HUES48 (cell line): ENCODE measurements at regions not wholly inside any gene's neighbourhood (a gene's known extent, or its start where the extent isn't known, plus 50 kb on each side); places are given as distances from the start of the nearest gene placed in this dataset.

Experiments
- H3K27ac ChIP-seq: one replicate; pipeline ENCODE4 v1.7.0; 2013; ENCODE audit warnings: low read depth, low read length, inconsistent platforms
- H3K27me3 ChIP-seq: 2 replicates; pipeline ENCODE4 v1.6.1; 2013; ENCODE audit warnings: mild to moderate bottlenecking, low read length; ENCODE audit not compliant: control insufficient read depth, insufficient read depth
- H3K36me3 ChIP-seq: 2 replicates; pipeline ENCODE4 v1.6.1; 2013; ENCODE audit warnings: low read length; ENCODE audit not compliant: control insufficient read depth, insufficient read depth
- H3K4me1 ChIP-seq: 2 replicates; pipeline ENCODE4 v1.6.1; 2013; ENCODE audit warnings: mild to moderate bottlenecking, low read length; ENCODE audit not compliant: control insufficient read depth, insufficient read depth
- H3K4me3 ChIP-seq: 2 replicates; pipeline ENCODE4 v1.5.1; 2013; ENCODE audit warnings: mild to moderate bottlenecking, low read depth, low read length
- H3K9ac ChIP-seq: 2 replicates; pipeline ENCODE4 v1.6.1; 2013; ENCODE audit warnings: mild to moderate bottlenecking, low read depth, low read length, moderate library complexity
- H3K9me3 ChIP-seq: 2 replicates; pipeline ENCODE4 v1.6.1; 2013; ENCODE audit warnings: low read length; ENCODE audit not compliant: control insufficient read depth, insufficient read depth

GRCh38 chr3:145754605-145755289 is 406.2 kb downstream of the PLOD2 start:
- Histone ChIP-seq H3K27me3 (no peaks in the 10 kb centered on the region), H3K27ac (no peak overlapping the region), H3K36me3 (no peaks in the 10 kb centered on the region), H3K9ac (no peak overlapping the region), H3K9me3 (no peaks in the 10 kb centered on the region), H3K4me1 (no peaks in the 10 kb centered on the region), H3K4me3 (no peak overlapping the region)

- H3K4me3 ChIP-seq, result no peak overlapping the region
- no peaks in the 10 kb centered on the region for H3K9me3 ChIP-seq
- H3K4me1 ChIP-seq, result no peaks in the 10 kb centered on the region
- H3K9ac ChIP-seq, result no peak overlapping the region
- H3K27me3 ChIP-seq, result no peaks in the 10 kb centered on the region
- no peak overlapping the region for H3K27ac ChIP-seq
- H3K36me3 ChIP-seq, result no peaks in the 10 kb centered on the region
Measured at GRCh38 chr3:145760036-145760435, 400.9 kb downstream of the PLOD2 start.

GRCh38 chr3:145767909-145768308 is 393.1 kb downstream of the PLOD2 start:
- no peaks in the 10 kb centered on the region for H3K4me1 ChIP-seq
- H3K9ac ChIP-seq, result no peak overlapping the region
- H3K9me3 ChIP-seq, result no peaks in the 10 kb centered on the region
- no peak overlapping the region for H3K27ac ChIP-seq
- H3K4me3 ChIP-seq, result no peak overlapping the region
- H3K27me3 ChIP-seq, result no peaks in the 10 kb centered on the region
- H3K36me3 ChIP-seq, result no peaks in the 10 kb centered on the region

- H3K9me3 ChIP-seq, result no peaks in the 10 kb centered on the region
- no peak overlapping the region for H3K9ac ChIP-seq
- H3K27ac ChIP-seq, result no peak overlapping the region
- H3K27me3 ChIP-seq, result no peaks in the 10 kb centered on the region
- H3K4me3 ChIP-seq, result no peak overlapping the region
- no peaks in the 10 kb centered on the region for H3K4me1 ChIP-seq
- H3K36me3 ChIP-seq, result no peaks in the 10 kb centered on the region
Measured at GRCh38 chr3:145776782-145777408, 384.1 kb downstream of the PLOD2 start.

GRCh38 chr3:145780301-145780700 is 380.7 kb downstream of the PLOD2 start:
- H3K27me3 ChIP-seq, result no peaks in the 10 kb centered on the region
- no peak overlapping the region for H3K9ac ChIP-seq
- no peak overlapping the region for H3K27ac ChIP-seq
- no peaks in the 10 kb centered on the region for H3K4me1 ChIP-seq
- no peak overlapping the region for H3K4me3 ChIP-seq
- H3K36me3 ChIP-seq, result no peaks in the 10 kb centered on the region
- H3K9me3 ChIP-seq, result no peaks in the 10 kb centered on the region

- H3K36me3 ChIP-seq, result no peaks in the 10 kb centered on the region
- no peaks in the 10 kb centered on the region for H3K9me3 ChIP-seq
- H3K27me3 ChIP-seq, result no peaks in the 10 kb centered on the region
- H3K4me1 ChIP-seq, result no peaks in the 10 kb centered on the region
- H3K4me3 ChIP-seq, result no peak overlapping the region
- H3K27ac ChIP-seq, result no peak overlapping the region
- no peak overlapping the region for H3K9ac ChIP-seq
Measured at GRCh38 chr3:145785668-145786067, 375.3 kb downstream of the PLOD2 start.

- Histone ChIP-seq H3K27me3 (no peaks in the 10 kb centered on the region), H3K9me3 (peaks cover 3% of the 10 kb centered on the region; the same call in 1 of the 2 replicates), H3K36me3 (no peaks in the 10 kb centered on the region)
Measured at GRCh38 chr3:145798007-145798406, 363.0 kb downstream of the PLOD2 start.

GRCh38 chr3:145798696-145799537 is 362.1 kb downstream of the PLOD2 start:
- H3K27me3 ChIP-seq, result no peaks in the 10 kb centered on the region
- no peak overlapping the region for H3K4me3 ChIP-seq
- H3K4me1 ChIP-seq, result peaks cover 35% of the 10 kb centered on the region
- H3K36me3 ChIP-seq, result no peaks in the 10 kb centered on the region
- H3K9ac ChIP-seq, result no peak overlapping the region
- peaks cover 3% of the 10 kb centered on the region; the same call in 1 of the 2 replicates for H3K9me3 ChIP-seq
- H3K27ac ChIP-seq, result peak overlapping the region; percentile 29

More at GRCh38 chr3:145798007-145798406, 363.0 kb downstream of the PLOD2 start:
- H3K9ac ChIP-seq, result no peak overlapping the region
- no peak overlapping the region for H3K4me3 ChIP-seq
- no peak overlapping the region for H3K27ac ChIP-seq
- peaks cover 35% of the 10 kb centered on the region for H3K4me1 ChIP-seq

DNA sequence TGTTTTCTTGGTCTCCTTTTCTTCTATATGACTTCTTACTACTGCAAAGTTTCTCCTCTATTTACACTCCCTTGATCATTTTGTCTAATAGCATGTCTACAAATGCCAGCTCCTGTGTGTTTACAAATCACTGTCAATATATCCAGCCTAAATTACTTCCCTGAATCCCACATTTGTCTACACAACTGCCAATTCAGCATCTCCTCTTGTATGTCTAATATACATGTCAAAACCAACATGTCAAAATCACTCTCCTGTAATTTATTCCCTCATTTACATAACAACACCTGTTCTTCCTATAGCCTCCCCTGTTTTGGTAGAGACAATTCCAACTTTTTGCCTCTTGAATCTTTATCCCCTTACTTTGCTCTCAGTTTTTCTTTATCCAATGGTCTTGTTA is 359.3 kb downstream of the PLOD2 start:
- no peaks in the 10 kb centered on the region for H3K36me3 ChIP-seq
- no peaks in the 10 kb centered on the region for H3K27me3 ChIP-seq
- no peak overlapping the region for H3K4me3 ChIP-seq
- no peak overlapping the region for H3K9ac ChIP-seq
- no peaks in the 10 kb centered on the region for H3K9me3 ChIP-seq
- no peak overlapping the region for H3K27ac ChIP-seq
- peaks cover 35% of the 10 kb centered on the region for H3K4me1 ChIP-seq

DNA sequence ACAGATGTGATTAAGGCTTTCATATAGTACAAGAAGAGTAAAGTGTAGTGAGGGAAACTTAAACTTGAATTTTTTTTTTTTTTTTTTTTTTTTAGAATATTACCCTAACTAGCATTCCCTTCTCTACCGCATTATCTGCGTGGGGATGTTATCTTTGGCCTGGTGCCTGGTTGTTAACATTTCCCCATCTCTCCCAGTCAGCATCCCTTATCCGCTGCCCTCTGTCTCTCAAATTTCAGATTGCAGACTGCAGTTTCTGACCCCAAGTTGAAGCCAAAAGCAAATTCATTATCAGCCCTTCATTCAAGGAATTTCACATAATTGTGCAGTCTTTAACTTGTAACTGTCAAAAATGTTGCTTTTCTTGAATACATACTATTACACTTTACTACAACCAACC is 353.0 kb downstream of the PLOD2 start:
- Histone ChIP-seq H3K36me3 (no peaks in the 10 kb centered on the region), H3K27me3 (no peaks in the 10 kb centered on the region), H3K4me3 (no peak overlapping the region), H3K4me1 (no peaks in the 10 kb centered on the region), H3K9me3 (no peaks in the 10 kb centered on the region), H3K9ac (no peak overlapping the region), H3K27ac (no peak overlapping the region)

- Histone ChIP-seq H3K27me3 (no peaks in the 10 kb centered on the region), H3K4me1 (peaks cover 24% of the 10 kb centered on the region), H3K9me3 (no peaks in the 10 kb centered on the region), H3K36me3 (no peaks in the 10 kb centered on the region), H3K27ac (no peak overlapping the region), H3K4me3 (no peak overlapping the region), H3K9ac (no peak overlapping the region)
Measured at GRCh38 chr3:145812391-145812790, 348.6 kb downstream of the PLOD2 start.
